NOMO-1 treated with DMSO at 0.1 percent for 48 hours (cell line): ENCODE measurements at regions not wholly inside any gene's neighbourhood (a gene's known extent, or its start where the extent isn't known, plus 50 kb on each side); places are given as distances from the start of the nearest gene placed in this dataset.

Experiments
- DNase-seq: peaks from one replicate; lab custom pipeline; 2025; ENCODE audit not compliant: unreplicated experiment; lab: John Stamatoyannopoulos, UW

DNA sequence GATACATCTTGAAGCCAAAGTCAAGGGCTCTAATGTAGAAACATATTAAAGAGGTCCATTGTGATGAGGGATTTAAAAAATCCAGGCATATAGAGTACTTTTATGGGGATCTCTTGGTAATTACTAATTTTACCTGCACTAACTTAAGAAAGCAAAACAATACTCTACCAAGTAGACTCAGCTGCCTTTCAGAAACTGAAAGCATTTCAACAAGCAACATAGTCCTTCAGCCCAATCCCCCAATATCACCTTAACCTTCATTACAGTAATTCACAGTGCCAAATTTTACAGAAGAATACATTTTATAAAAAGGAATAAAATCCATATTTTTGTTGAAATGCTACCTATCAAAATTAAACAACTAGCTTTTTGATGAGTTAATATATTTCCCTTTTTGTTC, 422.9 kb downstream of the DTHD1 start:
- DNase-seq: no peak

DNA sequence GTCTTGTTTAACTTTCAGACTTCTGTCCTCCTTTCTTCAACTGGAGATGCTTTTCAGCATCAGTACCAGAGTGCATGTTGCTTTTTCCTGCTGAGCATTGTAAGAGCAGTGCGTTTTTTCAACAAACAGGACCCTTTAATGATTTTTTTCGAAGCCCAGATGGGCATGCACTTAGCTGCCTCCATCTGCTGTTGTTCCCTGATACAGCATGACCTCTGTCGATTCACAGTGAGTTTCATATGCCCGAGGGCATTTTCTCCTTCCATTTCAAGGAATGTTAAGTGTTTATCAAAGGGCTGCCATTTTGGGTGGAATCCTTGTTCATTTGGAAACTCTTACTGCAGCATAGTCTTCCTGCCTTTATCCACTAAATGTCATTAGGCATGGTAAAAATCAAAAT, 428.6 kb downstream of the DTHD1 start:
- DNase-seq: no peak

DNA sequence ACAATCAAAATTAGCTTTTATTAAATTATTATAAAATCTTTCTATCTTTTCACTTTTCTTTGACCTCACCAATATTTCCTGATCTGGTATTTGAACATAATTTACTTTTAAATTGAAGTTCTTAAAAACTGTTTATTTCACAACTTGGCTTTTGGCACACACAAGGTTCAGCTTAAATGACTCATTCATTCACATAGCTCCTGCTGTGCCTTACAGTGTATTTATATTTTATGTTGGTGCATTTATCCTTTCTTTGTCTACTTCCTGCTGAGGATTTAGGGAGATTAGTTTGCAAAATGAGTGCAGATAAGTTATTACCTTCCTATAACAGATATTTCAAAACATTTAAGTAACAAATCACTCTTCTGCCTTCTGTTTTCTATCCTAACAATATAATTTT, 430.6 kb downstream of the DTHD1 start:
- DNase-seq: peak; percentile 45

DNA sequence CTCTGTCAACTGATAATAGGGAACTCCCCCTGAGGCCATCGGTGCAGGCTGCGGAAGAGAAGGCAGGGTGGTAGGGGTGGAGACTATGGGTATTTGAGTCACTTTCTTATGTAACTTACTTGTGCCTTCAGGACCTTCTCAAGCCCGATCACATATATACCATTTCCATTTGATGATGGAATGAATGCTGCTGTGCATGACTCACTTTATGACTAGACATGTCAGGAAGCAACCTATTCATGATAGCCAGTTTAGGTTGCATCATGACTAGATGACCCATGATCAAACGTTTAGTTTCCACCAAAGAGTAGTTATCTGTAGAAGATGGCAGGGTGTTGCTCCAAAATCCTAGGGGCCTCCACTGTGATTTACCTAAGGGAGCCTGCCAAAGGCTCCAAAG, 435.5 kb downstream of the DTHD1 start:
- peak; percentile 35 for DNase-seq

DNA sequence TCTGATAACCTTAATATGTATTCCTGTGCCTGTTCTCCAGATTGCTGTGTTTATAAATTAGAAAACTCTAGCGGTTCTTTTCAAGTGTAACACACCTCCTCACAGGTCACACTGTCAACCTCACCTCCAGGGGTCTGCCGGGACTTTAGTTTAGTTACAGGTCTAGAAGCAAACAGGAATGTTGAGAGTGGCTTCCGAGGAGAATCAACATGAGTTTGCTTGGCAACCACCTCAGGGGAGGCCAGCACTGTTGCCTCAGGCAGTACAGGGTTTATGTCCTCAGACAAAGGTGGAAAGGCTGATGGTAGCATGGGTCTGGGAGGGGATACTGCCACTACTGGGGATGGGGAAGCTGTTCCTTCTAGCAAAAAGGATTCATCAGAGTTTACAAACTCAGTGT, 438.0 kb downstream of the DTHD1 start:
- DNase-seq: no peak

DNA sequence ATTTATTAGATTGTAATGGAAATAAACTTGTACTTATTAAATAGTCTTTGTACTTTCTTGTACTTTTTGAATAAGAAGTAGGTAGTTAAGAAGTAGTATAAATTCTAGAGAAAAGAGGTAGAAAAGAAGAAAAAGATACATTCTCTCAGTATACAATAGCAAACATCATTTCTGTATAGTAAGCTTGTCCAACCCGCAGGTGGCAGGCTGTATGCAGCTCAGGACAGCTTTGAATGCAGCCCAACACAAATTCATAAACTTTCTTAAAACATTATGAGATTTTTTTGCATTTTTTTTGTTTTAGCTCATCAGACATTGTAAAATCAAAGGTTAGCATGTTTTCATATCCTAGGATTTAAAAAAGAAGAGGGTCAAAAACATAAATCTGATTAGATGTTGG, 441.6 kb downstream of the DTHD1 start:
- DNase-seq: no peak

DNA sequence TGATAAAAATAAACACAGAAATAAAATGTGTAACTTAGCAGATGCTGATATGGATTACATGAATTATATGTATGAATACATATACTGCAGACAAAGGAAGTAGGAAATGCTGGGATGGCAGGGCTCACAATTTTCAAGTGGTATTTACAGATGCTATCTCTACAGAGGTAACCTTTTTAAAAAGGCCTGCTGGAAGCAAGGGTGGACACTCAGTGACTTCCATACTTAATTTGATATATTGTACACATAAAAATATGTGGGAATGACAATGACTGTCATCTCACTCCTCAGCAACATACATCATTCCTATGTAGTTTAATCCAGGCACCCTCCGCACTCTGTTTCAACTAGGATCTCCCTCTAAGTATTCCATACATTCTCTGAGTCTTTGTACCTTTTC, 452.9 kb downstream of the DTHD1 start:
- DNase-seq: no peak

DNA sequence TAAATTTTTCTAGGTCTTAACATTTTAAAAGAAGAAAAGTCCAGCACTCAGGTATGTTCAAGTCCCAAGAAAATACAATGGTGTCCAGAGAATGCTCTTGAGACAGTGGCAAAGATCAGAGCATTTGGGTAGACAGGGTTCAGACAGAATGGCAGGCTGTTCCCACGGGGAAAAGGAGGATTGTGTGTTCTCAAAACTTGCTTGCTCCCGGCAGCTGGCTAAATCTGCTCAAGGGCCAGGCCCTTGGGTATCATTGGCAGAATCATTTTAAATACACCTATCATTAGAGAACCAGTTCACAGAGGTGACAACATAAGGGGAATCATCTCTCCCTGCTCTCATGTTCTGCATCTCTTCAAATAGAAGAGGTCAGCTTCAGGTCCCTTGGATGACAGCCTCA, 456.3 kb downstream of the DTHD1 start:
- no peak for DNase-seq

DNA sequence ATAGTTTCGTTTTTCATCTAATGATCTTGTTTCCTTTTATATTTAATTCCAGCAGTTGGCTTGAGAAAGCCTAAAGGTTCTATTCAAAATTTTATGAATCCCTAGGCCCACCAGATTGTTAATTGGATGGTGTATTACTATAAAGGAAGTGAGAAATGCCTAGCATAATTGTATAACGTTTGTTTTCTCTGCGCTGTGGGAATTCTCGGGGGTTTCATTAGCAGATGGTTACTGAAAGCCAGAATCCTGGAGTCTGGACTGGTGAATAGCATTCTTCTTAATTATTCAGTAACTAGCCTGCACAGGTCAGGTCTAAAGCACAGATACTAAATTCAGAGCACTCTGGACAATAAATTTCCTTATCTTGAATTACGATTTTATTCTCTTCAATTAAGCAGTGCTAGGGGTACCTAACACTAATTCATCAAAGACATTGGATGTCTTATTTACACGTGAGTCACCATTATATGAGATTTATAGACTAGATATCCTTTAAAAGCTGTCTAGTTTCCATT, 459.4 kb downstream of the DTHD1 start:
- no peak for DNase-seq

DNA sequence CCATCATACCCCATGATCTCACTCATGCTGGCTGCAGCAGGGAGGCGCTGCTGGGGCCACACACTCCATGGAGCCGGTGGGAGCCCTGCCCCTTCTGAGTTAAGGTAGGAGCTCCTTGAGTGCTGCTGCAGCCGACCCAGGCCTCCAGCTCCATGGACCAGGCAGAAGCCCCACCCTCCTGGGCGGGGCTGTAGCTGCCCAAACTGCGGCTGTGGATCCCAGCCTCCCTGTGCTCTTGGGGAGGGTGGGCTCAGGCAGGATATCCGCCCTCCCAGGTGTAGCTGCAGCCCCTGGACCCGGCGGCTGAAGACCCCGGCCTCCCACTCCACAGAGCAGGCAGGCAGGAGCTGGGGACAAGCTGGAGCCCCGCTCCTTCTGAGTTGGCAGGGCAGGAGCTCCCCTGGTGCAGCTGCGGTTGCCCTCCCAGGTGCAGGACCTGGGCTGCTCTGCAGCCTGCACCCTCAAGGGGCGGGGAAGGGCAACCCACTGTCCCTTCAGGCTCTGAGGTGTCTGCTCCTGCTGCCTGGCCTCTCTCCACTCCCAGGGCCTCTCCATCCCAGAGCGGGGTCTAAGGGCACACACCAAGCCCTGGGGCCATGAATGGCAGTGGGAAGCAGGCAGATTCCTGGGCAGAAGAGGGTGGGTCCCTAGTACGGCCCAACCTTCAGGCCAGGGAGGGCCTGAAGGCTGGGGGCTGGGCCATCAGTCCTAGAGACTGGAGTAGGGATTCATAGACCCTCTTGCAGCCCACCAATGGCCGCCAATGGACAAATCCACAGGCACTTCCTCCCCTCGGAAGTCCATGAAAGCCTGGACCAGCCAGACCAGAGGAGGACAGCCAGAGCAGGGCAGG, 466.1 kb downstream of the DTHD1 start:
- DNase-seq: no peak

DNA sequence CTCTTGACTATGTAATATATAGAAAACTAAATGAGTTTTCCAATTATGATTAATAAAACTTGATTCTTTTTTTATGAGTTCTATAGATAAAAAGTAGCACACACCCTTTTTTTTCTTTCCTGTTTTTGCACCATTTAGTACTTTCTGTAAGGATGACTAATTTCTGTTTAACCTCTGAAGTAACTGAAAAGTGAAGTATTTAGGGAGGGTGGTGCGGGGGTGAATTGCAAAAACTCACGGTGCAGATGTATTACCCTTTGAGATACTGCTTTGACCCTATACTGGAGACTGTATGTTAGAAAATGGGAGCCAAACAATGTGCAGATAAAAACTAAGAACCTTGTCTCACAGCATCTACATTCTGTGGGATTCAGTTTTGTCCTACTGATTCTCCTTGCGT, 471.6 kb downstream of the DTHD1 start:
- peak; percentile 7 for DNase-seq

DNA sequence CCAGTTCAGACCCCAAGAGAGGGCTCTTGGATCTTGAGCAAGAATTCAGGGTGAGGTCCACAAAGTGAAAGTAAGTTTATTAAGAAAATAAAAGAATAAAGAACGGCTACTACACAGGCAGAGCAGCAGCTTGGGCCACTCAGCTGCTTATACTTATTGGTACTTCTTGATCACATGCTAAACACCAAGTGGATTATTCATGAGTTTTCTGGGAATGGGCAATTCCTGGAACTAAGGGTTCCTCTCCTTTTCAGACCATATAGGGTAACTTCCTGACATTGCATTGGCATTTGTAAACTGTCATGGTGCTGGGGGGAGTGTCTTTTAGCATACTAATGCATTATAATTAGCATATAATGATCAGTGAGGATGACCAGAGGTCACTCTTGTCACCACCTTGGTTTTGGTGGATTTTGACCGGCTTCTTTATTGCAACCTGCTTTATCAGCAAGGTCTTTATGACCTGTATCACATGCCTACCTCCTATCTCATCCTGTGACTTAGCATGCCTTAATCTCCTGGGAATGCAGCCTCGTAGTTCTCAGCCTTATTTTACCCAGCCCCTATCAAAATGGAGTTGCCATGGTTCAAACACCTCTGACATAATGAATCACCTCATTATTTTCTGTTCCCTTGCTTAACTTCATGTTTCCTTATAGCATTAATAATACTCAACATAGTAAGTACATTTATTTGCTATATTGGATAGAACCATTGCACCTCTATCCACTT, 476.3 kb downstream of the DTHD1 start:
- no peak for DNase-seq

DNA sequence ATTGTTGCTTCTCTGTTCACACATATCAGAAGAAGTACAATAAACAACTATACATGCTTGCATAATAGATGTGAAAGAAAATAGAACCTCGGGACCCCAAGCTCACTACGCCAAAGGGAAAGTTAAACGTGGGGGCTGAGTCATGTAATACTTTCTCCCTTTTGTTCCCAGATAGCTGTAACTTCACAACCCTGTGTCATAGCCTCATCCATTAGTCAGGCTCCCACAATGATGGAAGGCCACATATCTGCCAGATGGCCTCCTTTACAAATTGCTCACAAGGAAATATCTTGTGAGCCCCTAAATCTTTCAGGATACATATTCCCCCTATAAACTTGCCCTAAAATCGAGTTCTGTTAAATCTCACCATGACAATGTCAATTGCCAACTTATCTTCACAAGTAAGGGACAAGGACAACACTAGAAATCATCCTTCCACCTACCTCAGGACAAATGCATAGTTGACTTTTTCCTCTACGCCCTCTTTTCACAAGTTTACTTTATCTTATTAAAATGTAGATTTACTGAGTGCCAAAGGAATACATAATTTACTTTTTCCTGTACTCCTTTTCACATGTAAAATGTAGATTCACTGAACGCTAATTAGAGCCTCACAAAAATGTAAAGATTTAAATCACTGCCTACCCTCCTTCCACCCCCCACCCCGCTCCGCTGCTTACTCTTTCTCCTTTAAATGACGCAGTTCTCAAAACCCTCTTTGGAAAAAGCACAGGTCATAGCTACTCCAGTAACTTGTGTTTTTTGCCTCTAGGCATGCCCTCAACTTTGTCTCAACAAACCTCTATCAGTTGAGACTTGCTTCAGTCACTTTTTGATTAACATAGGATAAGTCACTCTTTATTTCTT, 477.1 kb downstream of the DTHD1 start:
- DNase-seq: no peak

DNA sequence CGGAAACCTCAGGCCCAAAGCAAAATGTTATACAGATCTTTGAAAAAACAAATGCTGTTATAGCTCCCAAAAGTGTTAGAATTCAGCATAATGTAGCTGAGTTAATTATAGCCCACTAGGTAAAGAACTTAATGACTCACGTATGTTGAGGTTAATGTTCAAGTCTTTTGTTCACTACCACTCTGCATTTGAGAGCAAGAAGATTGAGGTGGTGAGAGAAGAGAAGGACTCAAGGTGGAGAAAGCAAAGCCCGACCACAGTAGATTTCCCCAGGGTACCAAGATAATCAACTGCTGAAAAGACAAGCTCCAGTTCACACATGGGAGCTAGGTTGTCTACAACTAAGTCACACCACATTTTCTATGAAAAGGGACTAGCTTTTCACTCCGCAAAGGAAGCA, 480.2 kb downstream of the DTHD1 start:
- no peak for DNase-seq

DNA sequence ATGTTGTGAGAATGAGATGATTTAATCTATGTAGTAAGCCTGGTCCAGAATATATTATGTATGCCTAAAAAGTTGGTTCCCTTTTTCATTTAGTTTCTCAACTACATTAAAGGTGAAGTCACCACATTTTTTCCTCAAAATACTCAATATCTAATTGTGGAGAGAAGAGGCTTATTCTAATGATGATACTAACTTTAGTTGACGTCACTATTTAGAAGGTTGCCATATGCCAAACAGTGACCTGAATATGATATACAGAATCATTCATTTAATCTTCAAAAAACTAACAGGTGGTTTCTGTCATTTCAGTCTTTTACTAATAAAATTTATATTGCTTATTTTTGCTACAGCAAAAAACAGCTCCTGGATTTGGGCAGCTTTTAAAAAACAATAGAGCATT, 480.7 kb upstream of the NWD2 start:
- no peak for DNase-seq

DNA sequence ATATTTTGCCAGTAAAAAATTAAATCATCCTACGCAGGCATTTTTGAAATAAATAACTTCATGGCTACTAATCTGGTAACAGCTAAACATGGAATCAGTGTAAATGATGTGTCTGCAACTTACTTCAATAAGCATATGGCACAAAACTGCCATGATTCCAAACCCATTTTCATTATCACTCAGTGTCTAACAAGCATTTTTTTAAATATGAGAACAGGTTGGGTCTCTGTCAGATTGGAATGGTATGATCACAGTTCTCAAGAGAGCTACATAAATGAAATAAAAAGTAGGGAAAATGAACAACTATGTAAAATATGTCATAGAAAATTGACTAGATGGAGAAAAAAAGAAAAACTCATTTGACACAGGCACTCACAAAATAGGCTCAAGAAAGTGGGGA, 476.9 kb upstream of the NWD2 start:
- DNase-seq: no peak

DNA sequence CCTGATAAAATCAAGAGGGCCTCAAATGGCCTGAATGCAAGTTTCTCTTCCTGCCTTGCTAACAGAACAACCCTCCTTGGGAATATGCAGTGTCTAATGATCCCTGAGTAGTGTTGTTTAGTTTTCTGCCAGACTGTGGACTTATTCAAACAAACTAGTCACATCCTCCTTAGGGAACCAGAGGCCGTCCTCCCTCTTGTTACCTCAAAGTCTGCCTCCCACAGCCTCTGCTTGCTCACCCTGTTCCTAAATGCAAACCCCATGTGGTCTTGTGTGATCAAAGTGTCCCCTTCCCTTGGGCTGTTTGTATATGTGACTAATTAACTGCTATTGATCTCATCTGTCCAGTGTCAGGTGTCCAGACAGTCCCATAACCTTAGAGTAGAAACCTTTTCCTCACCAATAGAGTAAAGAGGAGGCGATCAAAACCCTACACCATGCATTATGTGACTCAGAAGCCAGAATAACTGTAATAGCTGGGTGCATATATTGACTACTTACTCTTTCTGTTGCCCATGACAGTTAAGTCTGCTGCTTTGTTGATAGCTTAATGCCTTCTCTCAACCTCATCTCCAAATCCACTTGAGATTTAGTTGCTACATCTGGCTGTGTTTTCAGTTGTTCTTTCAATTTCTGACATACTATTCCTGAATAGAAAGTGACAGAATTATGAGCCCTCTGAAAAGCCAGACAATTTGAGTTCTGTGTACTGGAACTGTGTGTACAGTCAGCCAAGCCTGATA, 473.0 kb upstream of the NWD2 start:
- no peak for DNase-seq

DNA sequence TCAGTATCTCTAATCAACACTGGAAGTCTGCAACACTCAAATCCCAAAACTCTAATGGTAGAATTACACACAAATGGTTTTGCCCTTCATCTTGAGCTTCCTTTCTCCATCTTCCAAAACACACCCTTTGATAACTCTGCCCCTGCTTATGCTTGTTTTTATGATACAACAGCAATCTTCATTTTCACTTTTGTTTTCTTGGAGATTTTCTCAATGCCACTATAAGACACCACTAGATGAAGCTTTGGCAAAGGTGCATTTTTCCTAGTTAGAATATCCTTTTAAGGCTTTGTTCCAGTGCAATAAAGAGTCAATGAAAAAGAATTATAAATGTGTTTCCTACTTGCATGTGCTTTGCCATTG, 472.4 kb upstream of the NWD2 start:
- no peak for DNase-seq

DNA sequence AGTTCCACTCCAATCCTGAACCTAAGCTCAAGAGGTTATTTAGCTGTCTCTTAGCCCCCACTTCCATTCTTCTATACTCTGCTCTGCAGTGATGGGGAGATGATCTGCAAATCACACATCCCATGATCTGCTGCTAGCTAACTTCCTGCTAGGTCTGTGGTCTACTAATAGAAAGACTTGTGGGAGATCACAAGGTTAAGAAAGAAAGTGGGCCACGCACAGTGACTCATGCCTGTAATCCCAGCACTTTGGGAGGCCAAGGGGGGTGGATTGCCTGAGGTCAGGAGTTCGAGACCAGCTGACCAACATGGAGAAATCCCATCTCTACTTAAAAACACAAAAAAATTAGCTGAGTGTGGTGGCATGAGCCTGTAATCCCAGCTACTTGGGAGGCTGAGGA, 471.1 kb upstream of the NWD2 start:
- DNase-seq: no peak

DNA sequence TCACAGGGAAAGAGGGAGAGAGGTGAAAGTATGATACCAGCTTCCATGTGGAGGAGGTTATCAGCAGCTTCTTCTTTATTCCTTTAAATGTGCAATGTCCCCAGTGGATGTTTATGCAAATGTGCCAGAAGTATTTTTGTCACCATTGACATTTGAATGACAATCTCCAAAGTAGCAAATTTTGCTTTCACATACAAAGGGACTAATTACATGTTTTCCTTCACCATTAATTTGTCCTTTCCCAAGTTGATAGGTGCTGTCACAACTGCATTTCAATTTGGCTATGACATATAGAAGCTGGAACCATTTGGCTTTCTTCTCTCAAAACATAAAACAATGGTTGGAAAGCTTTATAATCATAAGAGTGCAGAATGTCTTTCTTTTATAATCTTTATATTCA, 469.0 kb upstream of the NWD2 start:
- no peak for DNase-seq

DNA sequence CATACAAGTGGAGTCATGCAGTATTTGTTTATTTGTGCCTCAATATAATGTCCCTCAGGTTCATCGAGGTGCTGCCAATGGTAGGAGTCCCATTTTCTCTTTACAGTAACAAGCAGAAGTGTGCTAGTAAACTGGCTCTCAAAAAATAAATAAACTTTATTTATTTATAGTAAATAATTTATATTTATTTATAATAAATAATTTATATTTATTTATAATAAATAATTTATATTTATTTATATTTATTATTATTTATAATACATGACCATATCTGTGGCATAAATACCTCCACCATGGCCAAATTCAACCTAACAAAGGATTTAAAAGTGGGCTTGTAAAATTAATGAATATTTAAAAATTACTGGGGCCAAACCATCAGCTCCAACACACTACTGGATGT, 464.9 kb upstream of the NWD2 start:
- no peak for DNase-seq
